GM23248 (cell line): ENCODE measurements at regions not wholly inside any gene's neighbourhood (a gene's known extent, or its start where the extent isn't known, plus 50 kb on each side); places are given as distances from the start of the nearest gene placed in this dataset.

Experiments used
- DNase-seq: peaks from one replicate; pipeline ENCODE4 v3.0.0-alpha.2; 2015
- H2AFZ ChIP-seq: fragments of 200-600 bp; sonication (generic); 2 replicates; pipeline ENCODE4 v1.6.1; 2016; ENCODE audit warnings: antibody characterized with exemption
- H3F3A ChIP-seq: fragments of 200-600 bp; sonication (generic); 2 replicates; pipeline ENCODE4 v1.6.1; 2016; ENCODE audit warnings: mild to moderate bottlenecking, antibody characterized with exemption, mixed run types; ENCODE audit not compliant: insufficient read depth
- H3K27ac ChIP-seq: fragments of 200-600 bp; sonication (generic); 2 replicates; pipeline ENCODE4 v1.5.1; 2016; ENCODE audit warnings: mild to moderate bottlenecking
- H3K27me3 ChIP-seq: fragments of 200-600 bp; sonication (generic); replicated peaks from 2 replicates; pipeline ENCODE4 v1.6.1; 2016; ENCODE audit warnings: mild to moderate bottlenecking; ENCODE audit not compliant: insufficient read depth
- H3K36me3 ChIP-seq: fragments of 200-600 bp; sonication (generic); 2 replicates; pipeline ENCODE4 v1.6.1; 2016; ENCODE audit warnings: low read depth, mild to moderate bottlenecking
- H3K4me1 ChIP-seq: fragments of 200-600 bp; sonication (generic); 2 replicates; pipeline ENCODE4 v1.6.1; 2016; ENCODE audit warnings: mild to moderate bottlenecking; ENCODE audit not compliant: insufficient read depth
- H3K4me2 ChIP-seq: fragments of 200-600 bp; sonication (generic); one replicate; pipeline ENCODE4 v1.6.1; 2016; ENCODE audit warnings: mild to moderate bottlenecking; ENCODE audit not compliant: unreplicated experiment
- H3K4me3 ChIP-seq: fragments of 200-600 bp; sonication (generic); 2 replicates; pipeline ENCODE4 v1.5.1; 2016; ENCODE audit warnings: mild to moderate bottlenecking
- H3K79me2 ChIP-seq: fragments of 200-600 bp; sonication (generic); 2 replicates; pipeline ENCODE4 v1.6.1; 2016; ENCODE audit warnings: mild to moderate bottlenecking; ENCODE audit not compliant: insufficient read depth
- H3K9ac ChIP-seq: fragments of 200-600 bp; sonication (generic); 2 replicates; pipeline ENCODE4 v1.6.1; 2016; ENCODE audit warnings: mild to moderate bottlenecking
- H3K9me2 ChIP-seq: fragments of 200-600 bp; sonication (generic); 2 replicates; pipeline ENCODE4 v1.6.1; 2016; ENCODE audit warnings: mixed run types, mild to moderate bottlenecking, moderate library complexity; ENCODE audit not compliant: insufficient read depth
- H3K9me3 ChIP-seq: fragments of 200-600 bp; sonication (generic); one replicate; pipeline ENCODE4 v1.6.1; 2017; ENCODE audit warnings: low read depth
- H4K20me1 ChIP-seq: fragments of 200-600 bp; sonication (generic); 2 replicates; pipeline ENCODE4 v1.6.0; 2016; ENCODE audit not compliant: insufficient read depth
- EZH2 ChIP-seq: fragments of 200-600 bp; sonication (generic); IDR thresholded peaks from 2 replicates; pipeline ENCODE4 v1.6.1; 2018; ENCODE audit warnings: antibody characterized with exemption, mild to moderate bottlenecking; ENCODE audit not compliant: insufficient read depth, poor library complexity, severe bottlenecking
- EZH2phosphoT487 ChIP-seq: fragments of 200-600 bp; sonication (generic); IDR thresholded peaks from 2 replicates; pipeline ENCODE4 v1.6.1; 2018; ENCODE audit warnings: antibody characterized with exemption, moderate library complexity, mild to moderate bottlenecking, low read depth; ENCODE audit not compliant: insufficient read depth
- WGBS, 2 experiments: methylation state at CpG; one replicate each; pipeline ENCODE4 v1.1.6; 2015 to 2017; ENCODE audit warnings: low lambda C conversion rate in 2 of 2, low coverage in 1 of 2; ENCODE audit errors: missing lambda C conversion rate in 2 of 2; 5-methylcytosine and 5-hydroxymethylcytosine counted together
- in situ Hi-C: fragments of 300-500 bp; cut with MboI; formaldehyde crosslinking; loops from 2 replicates; pipeline ENCODE4 v1.15.0; 2020

DNA sequence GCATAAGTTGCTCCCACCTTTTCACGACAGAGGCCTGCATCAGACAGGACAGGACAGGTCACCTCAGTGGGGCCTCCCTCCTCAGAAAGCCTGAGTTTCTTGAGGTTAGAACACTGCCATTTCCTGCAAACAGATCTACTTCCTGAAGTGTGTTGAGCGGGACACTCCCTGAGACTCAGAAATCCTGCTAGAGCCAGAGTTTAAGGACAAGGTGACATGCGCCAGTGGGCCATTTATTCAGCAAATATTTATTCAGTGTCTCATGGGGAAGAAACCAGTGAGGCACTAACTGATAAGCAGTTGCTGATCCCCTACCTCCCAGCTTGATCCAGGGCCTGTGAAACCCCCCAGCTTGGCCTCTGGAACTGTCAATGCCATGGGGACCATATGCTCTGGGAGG lies 454.6 kb downstream of the SOX6 start:
- in situ Hi-C loops, result no loop called here
- Histone ChIP-seq H3K4me3 (no peak overlapping the region), H3K9ac (no peak overlapping the region), H3F3A (no peaks in the 10 kb centered on the region), H4K20me1 (no peaks in the 10 kb centered on the region), H3K79me2 (no peaks in the 10 kb centered on the region), H3K4me2 (no peak overlapping the region), H3K36me3 (no peaks in the 10 kb centered on the region), H3K4me1 (no peaks in the 10 kb centered on the region), H3K27ac (no peak overlapping the region), H3K9me3 (no peaks in the 10 kb centered on the region), H3K27me3 (no peaks in the 10 kb centered on the region), H3K9me2 (no peaks in the 10 kb centered on the region), H2AFZ (no peak overlapping the region)
- TF ChIP-seq EZH2phosphoT487, result no peak
- no peak for TF ChIP-seq EZH2
- no peak for DNase-seq
- 60 to 68% methylated on average over 3 of the region's 3 CpGs for WGBS, 2 experiments

- WGBS, 2 experiments, result 4 to 25% methylated on average over 2 of the region's 2 CpGs
- Histone ChIP-seq H2AFZ (no peak overlapping the region), H3K36me3 (no peaks in the 10 kb centered on the region), H3F3A (no peaks in the 10 kb centered on the region), H3K9me2 (no peaks in the 10 kb centered on the region), H4K20me1 (no peaks in the 10 kb centered on the region), H3K9ac (no peak overlapping the region), H3K79me2 (no peaks in the 10 kb centered on the region), H3K9me3 (no peaks in the 10 kb centered on the region), H3K27me3 (no peaks in the 10 kb centered on the region), H3K27ac (no peak overlapping the region), H3K4me1 (no peaks in the 10 kb centered on the region), H3K4me2 (no peak overlapping the region), H3K4me3 (no peak overlapping the region)
- in situ Hi-C loops, result no loop called here
- DNase-seq, result no peak
- no peak for TF ChIP-seq EZH2
- no peak for TF ChIP-seq EZH2phosphoT487
These were observed 453.1 kb downstream of the SOX6 start for GRCh38 chr11:15903246-15903645.

GRCh38 chr11:15905366-15906104 lies 450.8 kb downstream of the SOX6 start:
- DNase-seq, result no peak
- H3K36me3 ChIP-seq, result no peaks in the 10 kb centered on the region
- 68 to 71% methylated on average over 19 to 20 of the region's 21 CpGs for WGBS, 2 experiments
- in situ Hi-C loops, result no loop called here
- no peaks in the 10 kb centered on the region for H3K9me2 ChIP-seq
- no peak overlapping the region for H3K9ac ChIP-seq
- no peak overlapping the region for H2AFZ ChIP-seq
- no peak overlapping the region for H3K4me2 ChIP-seq
- H3F3A ChIP-seq, result no peaks in the 10 kb centered on the region
- H3K79me2 ChIP-seq, result no peaks in the 10 kb centered on the region
- H3K27ac ChIP-seq, result no peak overlapping the region
- no peaks in the 10 kb centered on the region for H3K4me1 ChIP-seq
- no peaks in the 10 kb centered on the region for H4K20me1 ChIP-seq
- peaks cover 8% of the 10 kb centered on the region; the same call in 1 of the 2 replicates for H3K27me3 ChIP-seq
- H3K9me3 ChIP-seq, result no peaks in the 10 kb centered on the region
- TF ChIP-seq EZH2 (no peak), EZH2phosphoT487 (no peak)
- no peak overlapping the region for H3K4me3 ChIP-seq

GRCh38 chr11:15906481-15907035 lies 449.8 kb downstream of the SOX6 start:
- H4K20me1 ChIP-seq, result no peaks in the 10 kb centered on the region
- H2AFZ ChIP-seq, result no peak overlapping the region
- in situ Hi-C loops, result no loop called here
- no peaks in the 10 kb centered on the region for H3K9me3 ChIP-seq
- no peak overlapping the region for H3K9ac ChIP-seq
- 71 to 77% methylated on average over 10 to 15 of the region's 15 CpGs for WGBS, 2 experiments
- no peaks in the 10 kb centered on the region for H3K4me1 ChIP-seq
- H3K79me2 ChIP-seq, result no peaks in the 10 kb centered on the region
- TF ChIP-seq EZH2, result no peak
- no peak for TF ChIP-seq EZH2phosphoT487
- no peak for DNase-seq
- H3K27ac ChIP-seq, result no peak overlapping the region
- H3F3A ChIP-seq, result no peaks in the 10 kb centered on the region
- H3K27me3 ChIP-seq, result peaks cover 8% of the 10 kb centered on the region; the same call in 1 of the 2 replicates
- no peak overlapping the region for H3K4me2 ChIP-seq
- H3K4me3 ChIP-seq, result no peak overlapping the region
- no peaks in the 10 kb centered on the region for H3K36me3 ChIP-seq
- H3K9me2 ChIP-seq, result no peaks in the 10 kb centered on the region
